GM19452 (cell line): ENCODE measurements at regions not wholly inside any gene's neighbourhood (a gene's known extent, or its start where the extent isn't known, plus 50 kb on each side); places are given as distances from the start of the nearest gene placed in this dataset.
"Not testable (repeated sequence)": the region's sequence is repeated elsewhere in the genome, so short reads cannot be mapped to it uniquely, and the experiment has no call there.

Experiments
- ATAC-seq: cut with Tn5 transposase; IDR thresholded peaks from one replicate; pipeline ENCODE4 v1.9.1; 2021; ENCODE audit not compliant: unreplicated experiment

DNA sequence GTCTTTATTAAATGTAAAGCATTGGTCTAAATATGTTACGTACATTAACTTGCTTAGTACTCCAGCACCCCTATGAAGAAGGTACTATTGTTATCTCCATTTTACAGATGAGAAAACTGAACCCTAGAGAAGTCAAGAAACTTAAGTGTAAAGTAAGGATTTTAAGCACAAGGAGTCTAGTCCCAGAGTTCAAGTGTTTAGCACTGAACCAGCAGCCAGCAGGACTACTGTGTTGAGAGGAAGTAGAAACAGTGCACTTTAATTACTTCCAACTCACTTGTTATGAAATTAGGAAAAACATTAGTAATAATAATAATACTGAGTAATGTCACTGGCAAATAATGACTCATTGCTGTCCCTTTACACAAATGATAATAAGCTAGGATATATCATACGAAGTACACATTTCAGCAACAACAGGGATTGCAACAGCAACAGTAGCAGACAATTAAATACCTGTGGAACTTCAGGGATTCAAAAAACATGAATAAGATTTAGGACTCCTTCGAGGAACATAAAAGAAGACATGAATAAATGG, 548.1 kb upstream of the HS3ST1 start:
- no peak for ATAC-seq

DNA sequence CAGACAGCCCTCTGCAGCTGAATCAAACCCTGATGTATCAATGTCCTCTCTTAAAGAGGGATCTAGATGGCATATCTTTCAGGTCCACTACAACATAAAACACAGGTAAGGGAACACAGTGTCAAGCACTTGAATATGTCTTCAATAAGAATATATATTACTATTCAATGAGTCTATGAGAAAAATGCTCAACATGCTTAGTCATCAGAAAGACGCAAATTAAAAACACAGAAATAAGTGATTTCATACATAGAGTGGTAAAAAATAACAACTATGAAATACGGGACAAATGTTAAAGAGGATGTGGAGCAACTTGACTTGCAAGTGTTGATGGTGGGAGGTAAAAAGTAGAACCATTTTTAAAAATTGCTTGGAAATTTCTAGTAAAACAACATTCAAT, 544.6 kb upstream of the HS3ST1 start:
- ATAC-seq: no peak

DNA sequence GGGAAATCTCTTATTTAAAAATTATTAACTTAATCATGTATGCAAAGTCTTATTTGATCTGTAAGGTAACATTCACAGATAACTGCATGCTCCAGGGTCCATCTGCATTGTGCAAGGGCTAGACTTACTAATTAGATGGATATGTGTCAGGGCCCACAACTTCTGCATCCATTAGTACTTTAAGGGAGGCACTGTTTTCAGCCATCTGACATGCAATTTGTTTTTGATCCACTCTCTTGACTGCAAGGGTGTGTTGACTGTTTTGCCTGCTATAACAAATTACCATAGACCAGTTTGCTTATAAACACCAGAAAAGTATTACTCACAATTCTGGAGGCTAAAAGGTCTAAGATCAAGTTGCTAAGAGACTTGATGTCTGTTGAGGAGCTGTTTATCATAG, 542.1 kb upstream of the HS3ST1 start:
- ATAC-seq: no peak

DNA sequence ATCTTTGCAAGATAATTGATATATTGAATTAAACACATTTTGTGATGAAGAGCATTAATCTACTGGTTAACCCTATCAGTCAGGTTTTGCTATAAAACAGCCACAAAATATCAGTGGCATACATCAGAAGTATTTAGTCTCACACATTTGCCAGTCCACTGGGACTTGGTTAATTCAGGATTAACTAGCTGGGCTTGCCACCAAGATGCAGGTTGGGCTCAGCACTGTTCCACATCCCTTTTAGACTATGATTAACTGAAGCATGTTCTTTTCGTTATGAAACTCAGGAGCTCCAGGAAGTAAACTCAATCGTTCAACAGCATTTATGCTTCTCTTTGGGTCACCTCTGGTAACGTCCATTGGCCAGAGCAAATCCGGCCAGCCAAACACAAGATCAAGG, 538.1 kb upstream of the HS3ST1 start:
- ATAC-seq: no peak

DNA sequence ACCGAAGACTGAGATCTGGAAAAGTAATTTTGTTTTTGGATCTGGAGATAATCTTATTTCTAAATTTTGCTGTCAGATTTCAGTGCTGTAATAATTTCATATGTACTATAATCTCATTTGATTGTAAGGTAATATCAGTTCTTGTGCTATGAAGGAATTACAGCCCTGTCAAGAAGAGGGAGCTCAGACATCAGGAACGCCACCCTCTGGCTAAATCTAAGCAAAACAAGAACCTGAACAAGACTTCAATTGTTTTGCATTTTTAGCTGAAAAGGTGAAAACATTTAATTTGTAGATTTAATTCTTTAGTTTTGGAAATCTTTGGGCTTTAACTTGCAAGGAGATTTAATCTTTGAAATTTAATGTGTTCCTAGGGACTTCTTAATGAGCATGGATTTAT, 525.4 kb upstream of the HS3ST1 start:
- no peak for ATAC-seq

DNA sequence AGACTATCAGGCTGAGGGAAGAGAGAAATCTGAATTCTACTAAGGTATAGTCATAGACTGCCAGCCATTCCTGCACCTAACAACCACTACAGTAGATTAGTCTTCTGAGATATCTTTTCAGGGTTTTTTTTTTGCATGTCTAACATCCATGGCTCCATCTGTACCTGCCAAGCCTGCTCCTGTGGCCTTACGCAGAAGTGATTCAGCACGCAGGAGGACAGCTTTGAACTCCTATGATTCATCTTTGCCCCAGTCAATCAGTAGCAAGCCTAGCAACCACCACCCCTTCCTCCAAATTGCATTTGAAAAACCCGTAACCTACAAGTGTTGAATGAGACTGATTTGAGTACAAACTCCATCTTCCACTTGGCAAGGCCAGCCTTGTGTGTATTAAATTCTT, 520.7 kb upstream of the HS3ST1 start:
- no peak for ATAC-seq

DNA sequence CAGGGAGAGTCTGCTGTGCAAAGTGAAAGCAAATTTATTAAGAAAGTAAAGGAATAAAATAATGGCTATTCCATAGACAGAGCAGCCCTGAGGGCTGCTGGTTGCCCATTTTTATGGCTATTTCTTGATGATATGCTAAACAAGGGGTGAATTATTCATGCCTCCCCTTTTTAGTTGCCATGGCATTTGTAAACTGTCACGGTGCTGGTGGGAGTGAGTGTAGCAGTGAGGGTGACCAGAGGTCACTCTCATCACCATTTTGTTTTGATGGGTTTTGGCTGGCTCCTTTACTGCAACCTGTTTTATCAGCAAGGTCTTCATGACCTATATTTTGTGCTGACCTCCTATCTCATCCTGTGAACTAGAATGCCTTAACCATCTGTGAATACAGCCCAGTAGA, 518.9 kb upstream of the HS3ST1 start:
- not testable (repeated sequence) for ATAC-seq

DNA sequence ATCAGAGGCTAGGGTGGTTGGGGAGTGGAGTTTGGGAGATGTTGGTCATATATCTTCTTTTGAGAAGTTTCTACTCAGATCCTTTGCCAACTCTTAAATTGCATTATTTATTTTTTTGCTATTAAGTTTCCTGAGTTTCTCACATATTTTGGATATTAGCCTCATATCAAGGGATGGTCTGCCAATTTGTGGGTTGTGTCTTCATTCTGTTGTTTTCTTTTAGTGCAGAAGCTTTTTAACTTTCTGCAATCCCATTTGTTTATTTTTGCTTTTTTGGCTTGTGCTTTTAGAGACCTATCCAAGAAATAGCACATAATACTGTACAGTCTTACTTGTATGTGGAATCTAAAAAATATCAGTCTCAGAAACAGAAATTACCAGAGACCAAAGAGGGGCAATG, 509.2 kb upstream of the HS3ST1 start:
- ATAC-seq: no peak

DNA sequence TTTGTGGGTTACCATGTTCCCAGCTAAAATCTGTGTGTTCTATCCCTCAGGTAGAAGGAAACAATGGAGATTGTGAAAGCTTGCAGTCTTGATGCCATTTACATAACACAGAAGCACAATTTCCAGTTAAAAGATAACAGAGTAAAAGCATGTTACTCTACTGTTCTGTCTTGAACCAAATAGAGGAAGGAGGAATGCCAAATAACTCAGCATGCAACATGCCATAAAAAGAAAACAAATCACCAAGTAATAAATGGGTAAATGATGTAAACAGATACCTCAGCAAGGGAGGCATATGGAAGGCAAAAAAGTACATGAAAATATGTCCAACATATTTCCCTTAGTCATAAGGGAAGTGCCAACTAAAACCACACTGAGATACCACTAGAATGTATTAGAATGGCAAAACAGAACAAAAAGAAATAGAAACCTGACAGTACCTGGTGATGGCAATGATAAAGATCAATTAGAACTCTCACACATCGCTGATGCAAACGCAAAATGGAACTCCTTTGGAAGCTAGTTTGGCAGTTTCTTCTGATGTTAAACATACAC, 502.6 kb upstream of the HS3ST1 start:
- ATAC-seq: no peak

DNA sequence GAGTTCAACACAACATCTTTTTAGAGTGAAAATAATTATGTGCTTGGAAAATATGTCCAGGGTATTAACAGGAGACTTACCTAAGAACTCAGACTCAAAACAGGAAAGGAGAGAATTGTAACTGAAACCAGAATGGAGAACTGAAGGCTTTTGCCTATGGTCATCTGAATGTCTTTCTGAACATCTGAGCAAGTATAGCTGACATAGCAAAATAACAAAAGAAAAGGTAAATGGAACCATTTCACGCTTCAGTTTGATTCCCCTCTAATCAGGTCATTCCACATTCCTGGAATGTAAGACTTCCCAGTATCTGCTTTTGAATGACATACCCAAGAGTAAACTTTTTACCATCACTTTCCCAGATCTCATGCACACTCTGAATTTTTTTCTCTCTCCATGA, 500.4 kb upstream of the HS3ST1 start:
- ATAC-seq: no peak

DNA sequence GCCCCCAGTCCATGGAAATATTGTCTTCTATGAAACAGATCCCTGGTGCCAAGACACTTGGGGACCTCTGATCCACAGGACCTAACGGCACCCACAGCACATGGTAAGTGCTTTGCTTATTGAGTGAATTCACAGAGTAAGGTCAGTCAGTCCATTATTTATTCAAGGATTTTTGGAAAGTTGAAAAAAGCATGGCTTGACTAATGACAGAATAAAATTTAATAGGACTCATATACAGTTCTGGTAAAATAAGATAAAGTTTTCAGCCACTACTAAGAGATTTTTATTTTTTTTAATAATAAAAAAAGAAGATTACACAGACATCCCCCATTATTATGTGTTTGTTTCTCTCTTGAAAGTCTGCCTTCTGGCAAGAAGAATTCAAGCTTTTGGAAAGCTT, 490.6 kb upstream of the HS3ST1 start:
- ATAC-seq: no peak

DNA sequence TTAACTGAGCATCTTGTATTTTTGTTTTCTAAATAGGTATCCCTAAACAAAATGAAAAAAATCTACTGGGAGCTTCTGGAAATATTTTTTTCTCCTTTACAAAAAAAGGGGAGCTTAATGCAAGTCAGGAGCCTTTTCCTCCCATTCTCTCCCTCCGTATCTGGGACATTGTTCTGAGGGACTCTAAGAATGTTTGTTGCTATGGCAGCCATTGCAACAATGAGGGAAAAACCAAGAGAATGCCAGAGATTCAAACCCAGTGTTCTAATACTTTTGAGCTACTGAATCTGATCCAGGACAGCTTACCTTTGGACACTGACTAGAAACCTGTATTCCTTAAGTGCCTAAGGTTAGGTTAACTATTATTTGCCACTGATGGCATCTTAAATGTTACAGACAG, 485.7 kb upstream of the HS3ST1 start:
- ATAC-seq: no peak

DNA sequence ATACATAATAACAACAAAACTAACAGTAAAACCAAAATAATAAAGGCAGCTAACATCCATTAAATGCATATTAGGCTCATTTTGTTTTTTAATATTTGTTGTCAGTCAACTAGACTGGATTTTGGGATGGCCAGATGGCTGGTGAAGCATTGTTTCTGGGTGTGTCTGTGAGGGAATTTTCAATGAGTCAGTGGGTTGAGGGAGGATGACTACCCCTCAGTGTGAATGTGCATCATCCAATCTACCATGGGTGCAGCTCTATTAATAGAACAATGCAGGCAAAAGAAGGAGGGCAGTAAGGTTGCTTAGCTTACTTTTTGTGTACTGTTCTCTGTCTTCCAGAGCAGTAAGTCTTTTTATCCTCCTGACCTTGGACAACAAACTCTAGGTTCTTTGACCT, 484.2 kb upstream of the HS3ST1 start:
- ATAC-seq: no peak

DNA sequence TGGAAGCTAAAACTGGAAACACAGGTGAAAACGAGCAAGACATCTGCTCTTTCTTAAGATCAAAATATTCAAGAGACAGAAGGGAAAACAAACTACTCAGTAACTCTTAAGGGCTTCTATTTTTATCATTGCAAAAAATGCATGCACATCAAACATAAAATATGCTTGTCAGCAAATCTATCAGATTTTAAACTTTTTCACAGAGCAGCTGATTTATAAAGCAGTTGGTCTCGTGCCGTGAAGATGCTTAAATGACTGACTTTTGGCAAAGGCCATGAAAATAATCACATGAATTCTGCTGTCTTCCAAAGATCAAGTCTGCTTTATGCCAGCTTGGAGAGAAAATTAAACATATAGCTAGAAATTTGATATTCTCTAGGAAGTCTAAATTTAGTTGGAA, 482.1 kb upstream of the HS3ST1 start:
- ATAC-seq: no peak

DNA sequence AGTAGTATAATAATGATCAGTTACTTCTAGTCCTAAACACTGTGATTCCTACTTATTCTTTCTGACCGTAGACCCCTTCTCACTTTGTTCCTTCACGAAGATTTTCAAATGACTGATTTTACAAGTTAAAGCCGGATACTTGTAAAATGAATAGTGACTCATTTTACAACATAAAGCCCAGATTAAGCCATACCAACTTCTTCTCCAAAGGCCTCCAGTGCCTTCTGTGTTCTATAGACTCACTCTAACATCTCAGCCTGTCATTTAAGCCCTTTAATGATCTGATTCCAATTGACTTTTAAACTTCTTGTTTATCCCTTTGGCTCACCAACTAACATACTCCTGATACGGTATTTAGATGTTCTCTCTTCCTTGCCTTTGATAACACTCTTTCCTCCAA, 480.0 kb upstream of the HS3ST1 start:
- ATAC-seq: no peak

DNA sequence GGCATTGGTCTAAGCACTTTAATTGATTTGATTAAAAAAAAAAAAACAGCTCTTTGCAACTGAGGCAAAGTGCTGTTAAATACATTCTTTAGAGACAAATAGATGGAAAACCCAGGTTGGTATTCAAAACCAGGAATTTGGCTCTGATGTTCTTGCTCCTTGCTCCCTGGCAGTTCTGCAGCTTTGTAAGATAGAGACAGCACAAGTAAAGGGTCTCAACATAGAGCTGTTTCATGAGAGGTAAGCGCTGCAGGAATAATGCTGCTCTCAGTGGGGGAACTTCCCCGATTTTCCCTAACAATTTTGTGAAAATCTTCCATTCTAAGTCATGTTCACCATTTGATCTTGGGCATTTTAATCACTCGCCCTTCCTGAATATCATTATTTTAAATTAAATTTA, 479.5 kb upstream of the HS3ST1 start:
- no peak for ATAC-seq

DNA sequence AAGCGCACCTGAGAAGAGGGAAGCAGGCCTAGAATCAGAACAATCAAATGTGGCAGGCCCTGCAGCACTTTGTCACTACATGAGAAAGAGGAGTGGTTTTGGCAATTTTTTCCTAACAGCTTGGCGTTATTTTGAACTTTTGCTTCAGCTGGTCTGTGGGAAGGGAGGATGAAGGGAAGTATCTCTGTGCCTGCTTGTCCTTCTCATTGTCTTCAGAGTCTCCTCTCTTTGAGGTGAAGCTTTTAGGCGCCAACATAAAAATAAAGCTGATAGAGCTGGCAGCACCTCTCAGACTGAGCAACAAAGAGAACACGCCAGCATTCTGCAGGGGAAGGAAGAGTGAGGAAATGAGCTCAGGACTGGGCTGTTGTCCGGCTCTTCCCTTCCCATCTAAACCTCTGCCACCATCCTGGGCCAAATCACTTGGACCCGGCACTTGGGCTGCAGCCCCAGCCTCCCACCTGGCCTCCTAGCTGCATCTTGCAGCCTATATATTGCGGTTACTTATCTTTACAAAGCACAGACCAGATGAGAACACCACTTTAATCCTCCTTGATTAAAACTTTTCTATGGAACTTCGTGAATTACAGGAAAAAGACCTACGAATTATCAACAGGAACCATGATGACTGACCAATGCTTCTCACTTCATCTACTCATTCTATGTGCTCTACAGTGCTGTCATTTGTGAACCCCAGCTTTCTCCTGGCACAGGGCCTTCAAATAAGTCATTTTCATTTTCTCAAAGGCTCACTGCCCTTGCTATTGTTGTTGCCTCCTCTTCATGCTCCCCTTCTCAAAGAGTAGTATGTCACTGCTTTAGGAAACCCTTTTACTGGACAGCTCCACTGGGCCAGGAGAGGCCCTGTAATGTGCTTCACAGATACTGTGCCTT, 476.4 kb upstream of the HS3ST1 start:
- ATAC-seq: no peak

DNA sequence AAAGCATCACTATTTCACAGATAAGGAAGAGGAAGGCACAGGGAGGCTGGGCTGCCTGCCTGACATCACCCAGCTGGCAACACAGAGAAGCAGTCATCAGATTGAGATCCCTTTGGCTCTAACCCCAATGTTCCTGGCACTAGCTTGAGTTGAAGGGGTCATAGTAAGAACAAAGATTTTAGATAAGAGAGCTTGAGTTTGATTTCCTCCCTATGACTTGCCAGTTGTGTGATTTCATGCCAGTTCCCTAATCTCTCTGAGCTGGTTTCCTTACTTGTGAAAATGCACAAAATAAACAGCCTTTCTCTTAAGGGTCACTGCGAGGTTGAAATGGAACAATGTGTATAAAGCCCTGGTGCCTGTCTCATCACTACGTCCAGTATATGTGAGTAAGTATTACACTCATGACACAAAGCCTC, 475.4 kb upstream of the HS3ST1 start:
- no peak for ATAC-seq

DNA sequence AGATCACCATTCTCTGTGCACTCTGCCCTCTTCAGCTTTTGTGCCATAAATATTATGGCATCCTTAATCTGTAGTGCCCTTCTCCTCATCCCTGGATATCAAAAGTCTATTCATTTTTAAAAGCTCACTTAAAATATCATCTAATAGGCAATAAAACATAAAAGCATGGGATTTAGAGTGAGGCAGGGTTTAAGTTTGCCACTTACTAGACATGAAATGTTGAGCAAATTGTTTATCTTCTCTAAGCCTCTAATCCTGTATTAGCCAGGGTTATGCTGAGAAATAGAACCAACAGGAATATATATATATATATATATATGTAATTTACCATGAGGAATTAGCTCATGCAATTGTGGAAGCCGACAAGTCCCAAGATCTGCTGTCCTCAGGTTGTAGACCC, 472.4 kb upstream of the HS3ST1 start:
- ATAC-seq: no peak

DNA sequence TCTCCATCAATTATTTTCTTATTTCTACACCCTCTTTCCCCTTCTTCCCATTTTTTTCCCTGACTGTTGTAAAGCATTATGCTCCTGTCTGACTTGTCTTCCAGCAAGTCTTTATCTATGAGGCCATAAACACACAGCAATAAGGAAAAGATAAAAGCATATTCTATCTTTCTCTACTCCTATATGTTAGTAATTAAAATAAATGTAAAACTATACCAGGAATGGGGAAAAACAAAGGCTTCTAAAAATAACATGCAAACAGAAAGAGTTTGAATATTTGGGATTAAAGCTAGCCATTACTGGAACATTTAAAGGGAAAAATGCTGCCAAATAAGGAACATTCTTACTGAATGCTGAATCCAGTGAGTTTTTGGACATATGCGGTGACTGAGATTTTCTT, 471.7 kb upstream of the HS3ST1 start:
- ATAC-seq: no peak

DNA sequence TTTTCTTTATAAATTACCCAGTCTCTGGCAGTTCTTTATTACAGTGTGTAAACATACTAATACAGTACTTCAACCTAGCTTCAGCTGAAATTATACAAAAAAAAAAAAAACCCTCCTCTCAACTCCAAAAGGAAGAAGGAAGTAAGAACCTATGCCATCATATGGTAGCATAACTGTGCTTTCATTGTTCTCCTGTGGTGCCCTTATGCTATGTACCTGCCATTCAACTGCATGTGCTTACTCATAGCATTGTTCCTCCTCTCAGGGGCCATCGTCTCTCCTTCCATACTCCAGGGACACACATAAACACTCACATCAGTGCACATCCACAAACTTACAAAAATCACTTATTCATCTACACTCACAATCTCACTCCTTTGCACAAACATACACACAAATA, 470.1 kb upstream of the HS3ST1 start:
- no peak for ATAC-seq

DNA sequence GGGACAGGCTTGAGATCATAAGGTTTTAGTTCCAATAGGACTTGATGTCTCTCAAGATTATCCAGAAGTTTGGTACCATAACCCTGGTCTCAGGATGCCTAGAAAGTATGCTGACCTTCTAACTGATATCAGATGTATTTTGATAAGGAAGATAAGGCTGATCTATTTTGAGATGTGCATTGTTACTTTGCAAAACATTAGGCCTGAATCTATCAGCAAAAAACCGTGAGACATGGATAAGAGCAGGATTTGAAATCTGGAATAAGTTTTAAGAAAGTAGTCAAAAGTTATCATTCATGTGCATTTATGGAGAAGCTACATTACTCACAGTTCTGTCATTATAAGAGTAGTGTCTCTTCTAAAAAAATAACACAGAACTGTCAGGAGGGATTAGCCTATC, 467.1 kb upstream of the HS3ST1 start:
- ATAC-seq: no peak

DNA sequence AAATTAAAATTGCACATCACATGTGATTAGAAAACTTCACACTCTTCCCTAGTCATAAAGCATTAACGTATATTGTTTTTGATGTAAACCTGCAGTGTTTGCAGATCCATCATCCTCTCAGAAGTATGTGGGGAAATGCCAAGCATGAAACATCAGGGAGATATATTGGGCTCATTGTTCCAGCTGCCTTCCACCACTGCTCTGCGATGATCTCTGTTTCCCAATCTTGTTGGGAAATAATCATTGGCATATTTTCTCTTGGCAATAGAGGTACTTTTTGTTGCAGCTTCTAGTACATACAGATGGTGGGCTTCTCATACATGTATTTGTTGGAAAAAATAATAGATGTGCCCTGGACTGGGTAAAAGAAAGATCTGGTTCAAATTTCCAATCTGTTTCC, 466.3 kb upstream of the HS3ST1 start:
- ATAC-seq: no peak
